Thoracic aorta (tissue), 2 donors: ENCODE measurements at regions not wholly inside any gene's neighbourhood (a gene's known extent, or its start where the extent isn't known, plus 50 kb on each side); places are given as distances from the start of the nearest gene placed in this dataset.

ENCODE experiments used
- ATAC-seq: fragments of 150-250 bp; one replicate; pipeline ENCODE4 v1.8.0; 2017; ENCODE audit warnings: low read depth; ENCODE audit not compliant: insufficient number of reproducible peaks, low FRiP score
- DNase-seq: peaks from one replicate; pipeline ENCODE4 v3.0.0-alpha.2; 2020; ENCODE audit warnings: low spot score
- H3K27ac ChIP-seq, 2 donors: fragments of 200-600 bp; sonication (generic); 1 replicate in 1 of 2; 2 replicates in 1 of 2; pipeline ENCODE4 v1.5.1; 2016; ENCODE audit warnings: mild to moderate bottlenecking in 2 of 2, moderate library complexity in 2 of 2
- H3K27me3 ChIP-seq: fragments of 200-600 bp; sonication (generic); replicated peaks from 2 replicates; pipeline ENCODE4 v1.6.0; 2016; ENCODE audit warnings: mild to moderate bottlenecking; ENCODE audit not compliant: insufficient read depth
- H3K36me3 ChIP-seq: fragments of 200-600 bp; sonication (generic); one replicate; pipeline ENCODE4 v1.5.1; 2016
- H3K4me1 ChIP-seq, 2 donors: fragments of 200-600 bp; sonication (generic); 1 replicate in 1 of 2; 2 replicates in 1 of 2; pipeline versions ENCODE4 v1.5.1 to v1.6.0; 2016; ENCODE audit warnings: low read depth in 2 of 2, mild to moderate bottlenecking in 1 of 2; ENCODE audit not compliant: control insufficient read depth in 1 of 2
- H3K4me3 ChIP-seq: fragments of 200-600 bp; sonication (generic); 2 replicates; pipeline ENCODE4 v1.5.1; 2016; ENCODE audit warnings: mild to moderate bottlenecking
- H3K9me3 ChIP-seq: fragments of 200-600 bp; sonication (generic); 2 replicates; pipeline ENCODE4 v1.5.1; 2016
- TF ChIP-seq, protein P1 (sequence below): fragments of 200-600 bp; sonication (generic); IDR thresholded peaks from one replicate; pipeline ENCODE4 v1.5.1; 2019; ENCODE audit warnings: antibody characterized with exemption

DNA sequence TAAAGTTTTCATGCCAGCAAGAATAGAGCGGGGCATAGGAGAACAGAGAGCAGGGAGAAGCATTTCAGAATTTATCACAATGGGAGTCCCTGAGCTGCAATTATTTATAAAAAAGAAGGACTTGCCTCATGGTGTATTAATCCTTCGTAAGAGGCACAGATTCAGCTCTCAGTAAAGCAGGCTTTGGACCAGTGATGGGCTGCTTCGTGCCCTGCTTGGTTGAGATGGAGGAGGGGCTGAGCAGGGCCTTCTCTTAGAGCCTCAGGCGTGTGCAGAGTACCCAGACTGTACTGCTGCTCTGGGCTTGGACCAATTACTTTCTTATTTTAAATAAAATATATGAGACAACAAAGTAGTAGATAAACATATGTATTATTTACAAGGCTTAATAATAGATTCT is 265.7 kb upstream of the SLC10A2 start:
- TF ChIP-seq, protein P1, sequence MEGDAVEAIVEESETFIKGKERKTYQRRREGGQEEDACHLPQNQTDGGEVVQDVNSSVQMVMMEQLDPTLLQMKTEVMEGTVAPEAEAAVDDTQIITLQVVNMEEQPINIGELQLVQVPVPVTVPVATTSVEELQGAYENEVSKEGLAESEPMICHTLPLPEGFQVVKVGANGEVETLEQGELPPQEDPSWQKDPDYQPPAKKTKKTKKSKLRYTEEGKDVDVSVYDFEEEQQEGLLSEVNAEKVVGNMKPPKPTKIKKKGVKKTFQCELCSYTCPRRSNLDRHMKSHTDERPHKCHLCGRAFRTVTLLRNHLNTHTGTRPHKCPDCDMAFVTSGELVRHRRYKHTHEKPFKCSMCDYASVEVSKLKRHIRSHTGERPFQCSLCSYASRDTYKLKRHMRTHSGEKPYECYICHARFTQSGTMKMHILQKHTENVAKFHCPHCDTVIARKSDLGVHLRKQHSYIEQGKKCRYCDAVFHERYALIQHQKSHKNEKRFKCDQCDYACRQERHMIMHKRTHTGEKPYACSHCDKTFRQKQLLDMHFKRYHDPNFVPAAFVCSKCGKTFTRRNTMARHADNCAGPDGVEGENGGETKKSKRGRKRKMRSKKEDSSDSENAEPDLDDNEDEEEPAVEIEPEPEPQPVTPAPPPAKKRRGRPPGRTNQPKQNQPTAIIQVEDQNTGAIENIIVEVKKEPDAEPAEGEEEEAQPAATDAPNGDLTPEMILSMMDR = no peak

DNA sequence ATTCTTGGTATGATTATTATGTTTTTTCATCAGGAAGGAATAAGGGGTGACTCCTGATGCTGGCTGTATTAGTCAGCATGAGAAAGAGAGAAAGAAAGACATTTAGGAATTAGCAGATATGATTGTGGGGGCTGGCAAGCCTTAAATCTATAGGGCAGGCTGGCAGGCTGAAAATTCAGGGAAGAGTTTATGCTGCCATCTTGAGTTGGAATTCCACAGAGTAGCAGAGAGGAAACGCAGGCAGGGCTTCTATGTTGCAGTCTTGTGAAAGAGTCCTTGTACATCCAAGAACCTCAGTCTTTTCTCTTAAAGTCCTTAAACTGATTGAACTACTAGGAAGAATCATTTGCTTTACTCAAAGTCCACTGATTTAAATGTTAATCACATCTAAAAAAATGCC is 262.7 kb upstream of the SLC10A2 start:
- Histone ChIP-seq H3K27me3 (no peaks in the 10 kb centered on the region), H3K4me3 (no peak overlapping the region), H3K27ac (no peak overlapping the region), H3K9me3 (no peaks in the 10 kb centered on the region), H3K36me3 (no peaks in the 10 kb centered on the region), H3K4me1 (no peaks in the 10 kb centered on the region)
- TF ChIP-seq, protein P1 = no peak
- DNase-seq (no peak), ATAC-seq (no peak)

More for the DNA sequence above, 265.7 kb upstream of the SLC10A2 start:
- Histone ChIP-seq H3K36me3 (no peaks in the 10 kb centered on the region), H3K4me3 (no peak overlapping the region), H3K27ac (no peak overlapping the region), H3K4me1 (no peaks in the 10 kb centered on the region), H3K27me3 (no peaks in the 10 kb centered on the region), H3K9me3 (no peaks in the 10 kb centered on the region)
- ATAC-seq = no peak
- DNase-seq = no peak

GRCh38 chr13:103326326-103326725 is 260.1 kb upstream of the SLC10A2 start:
- Histone ChIP-seq H3K9me3 (no peaks in the 10 kb centered on the region), H3K36me3 (no peaks in the 10 kb centered on the region), H3K27ac (no peak overlapping the region), H3K27me3 (no peaks in the 10 kb centered on the region), H3K4me1 (no peaks in the 10 kb centered on the region), H3K4me3 (no peak overlapping the region)
- DNase-seq (no peak), ATAC-seq (no peak)
- TF ChIP-seq, protein P1 = no peak

GRCh38 chr13:103325672-103326071 is 259.5 kb upstream of the SLC10A2 start:
- H3K27me3 ChIP-seq = no peaks in the 10 kb centered on the region
- no peaks in the 10 kb centered on the region for H3K4me1 ChIP-seq
- DNase-seq (no peak), ATAC-seq (no peak)
- H3K27ac ChIP-seq = no peak overlapping the region
- TF ChIP-seq, protein P1 = no peak
- no peak overlapping the region for H3K4me3 ChIP-seq
- H3K36me3 ChIP-seq = no peaks in the 10 kb centered on the region
- no peaks in the 10 kb centered on the region for H3K9me3 ChIP-seq

GRCh38 chr13:103324641-103325040 is 258.4 kb upstream of the SLC10A2 start:
- no peaks in the 10 kb centered on the region for H3K27me3 ChIP-seq
- TF ChIP-seq, protein P1 = no peak
- DNase-seq = no peak
- H3K4me1 ChIP-seq = no peaks in the 10 kb centered on the region
- no peak overlapping the region for H3K4me3 ChIP-seq
- no peak for ATAC-seq
- no peaks in the 10 kb centered on the region for H3K9me3 ChIP-seq
- no peak overlapping the region for H3K27ac ChIP-seq
- H3K36me3 ChIP-seq = no peaks in the 10 kb centered on the region
